Progenitor cell of endocrine pancreas (in vitro differentiated cells): ENCODE measurements at regions not wholly inside any gene's neighbourhood (a gene's known extent, or its start where the extent isn't known, plus 50 kb on each side); places are given as distances from the start of the nearest gene placed in this dataset.

Source experiments
- DNase-seq: peaks from one replicate; pipeline ENCODE4 v3.0.0; 2021; ENCODE audit warnings: low spot score; ENCODE audit not compliant: unreplicated experiment
- H3K27ac Mint-ChIP-seq: 2 replicates; pipeline ENCODE4 v1.8.0; 2021; ENCODE audit warnings: mild to moderate bottlenecking, moderate library complexity, mixed read lengths
- H3K27me3 Mint-ChIP-seq: 2 replicates; pipeline ENCODE4 v1.8.0; 2021; ENCODE audit warnings: mixed read lengths
- H3K36me3 Mint-ChIP-seq: 2 replicates; pipeline ENCODE4 v1.8.0; 2022; ENCODE audit warnings: mixed read lengths; ENCODE audit not compliant: insufficient read depth
- H3K4me1 Mint-ChIP-seq: 2 replicates; pipeline ENCODE4 v1.8.0; 2021; ENCODE audit warnings: low read depth, mixed read lengths
- H3K4me3 Mint-ChIP-seq: 2 replicates; pipeline ENCODE4 v1.8.0; 2021; ENCODE audit warnings: low read depth, mild to moderate bottlenecking, moderate library complexity, mixed read lengths
- H3K9me3 Mint-ChIP-seq: 2 replicates; pipeline ENCODE4 v1.8.0; 2021; ENCODE audit warnings: low read depth, mixed read lengths
- CTCF ChIP-seq: fragments of 200-600 bp; sonication (generic); IDR thresholded peaks from one replicate; pipeline ENCODE4 v1.5.0; 2021; ENCODE audit warnings: antibody characterized with exemption, mild to moderate bottlenecking; ENCODE audit not compliant: unreplicated experiment

GRCh38 chr2:76120176-76120575, 409.5 kb upstream of the GCFC2 start:
- Mint-ChIP-seq H3K27ac (no peak overlapping the region), H3K27me3 (no peaks in the 10 kb centered on the region), H3K4me3 (no peak overlapping the region), H3K36me3 (no peaks in the 10 kb centered on the region), H3K4me1 (no peaks in the 10 kb centered on the region), H3K9me3 (peaks cover 7% of the 10 kb centered on the region)
- no peak for TF ChIP-seq CTCF
- DNase-seq = no peak

- Mint-ChIP-seq H3K4me1 (no peaks in the 10 kb centered on the region), H3K27me3 (no peaks in the 10 kb centered on the region), H3K4me3 (no peak overlapping the region), H3K9me3 (peaks cover 6% of the 10 kb centered on the region), H3K27ac (no peak overlapping the region), H3K36me3 (no peaks in the 10 kb centered on the region)
- DNase-seq = no peak
- TF ChIP-seq CTCF = no peak
Measured at GRCh38 chr2:76089683-76090082, 379.0 kb upstream of the GCFC2 start.

- DNase-seq = no peak
- no peak overlapping the region for H3K27ac Mint-ChIP-seq
- H3K4me1 Mint-ChIP-seq = no peaks in the 10 kb centered on the region
- no peaks in the 10 kb centered on the region for H3K27me3 Mint-ChIP-seq
- no peaks in the 10 kb centered on the region for H3K36me3 Mint-ChIP-seq
- no peak overlapping the region for H3K4me3 Mint-ChIP-seq
- no peaks in the 10 kb centered on the region for H3K9me3 Mint-ChIP-seq
- TF ChIP-seq CTCF = no peak
Measured at GRCh38 chr2:76083248-76083647, 372.5 kb upstream of the GCFC2 start.

- Mint-ChIP-seq H3K9me3 (no peaks in the 10 kb centered on the region), H3K4me3 (no peak overlapping the region), H3K36me3 (no peaks in the 10 kb centered on the region), H3K4me1 (no peaks in the 10 kb centered on the region), H3K27ac (no peak overlapping the region), H3K27me3 (no peaks in the 10 kb centered on the region)
- no peak for TF ChIP-seq CTCF
- DNase-seq = no peak
Measured at GRCh38 chr2:76082509-76082908, 371.8 kb upstream of the GCFC2 start.

GRCh38 chr2:76080154-76080553, 369.4 kb upstream of the GCFC2 start:
- H3K9me3 Mint-ChIP-seq = no peaks in the 10 kb centered on the region
- H3K4me3 Mint-ChIP-seq = no peak overlapping the region
- no peak overlapping the region for H3K27ac Mint-ChIP-seq
- no peaks in the 10 kb centered on the region for H3K4me1 Mint-ChIP-seq
- H3K36me3 Mint-ChIP-seq = no peaks in the 10 kb centered on the region
- no peaks in the 10 kb centered on the region for H3K27me3 Mint-ChIP-seq
- DNase-seq = no peak
- TF ChIP-seq CTCF = no peak

- no peaks in the 10 kb centered on the region for H3K36me3 Mint-ChIP-seq
- DNase-seq = no peak
- no peaks in the 10 kb centered on the region for H3K4me1 Mint-ChIP-seq
- no peak for TF ChIP-seq CTCF
- H3K27me3 Mint-ChIP-seq = no peaks in the 10 kb centered on the region
- peaks cover 4% of the 10 kb centered on the region for H3K9me3 Mint-ChIP-seq
- H3K4me3 Mint-ChIP-seq = no peak overlapping the region
- H3K27ac Mint-ChIP-seq = no peak overlapping the region
Measured at GRCh38 chr2:76075126-76075525, 364.4 kb upstream of the GCFC2 start.
